Ovary (tissue), 7 donors: ENCODE measurements at regions not wholly inside any gene's neighbourhood (a gene's known extent, or its start where the extent isn't known, plus 50 kb on each side); places are given as distances from the start of the nearest gene placed in this dataset.

Experiments
- DNase-seq, 5 donors: peaks; one replicate each; pipeline ENCODE4 v3.0.0-alpha.2; 2019 to 2020
- H3K27ac ChIP-seq, 2 donors: fragments of 200-600 bp; one replicate each; pipeline versions ENCODE4 v1.5.1 to v1.8.0; 2019 to 2022
- H3K27me3 ChIP-seq: fragments of 200-600 bp; one replicate; pipeline ENCODE4 v1.8.0; 2022
- H3K36me3 ChIP-seq: fragments of 200-600 bp; sonication (generic); one replicate; pipeline ENCODE4 v1.5.1; 2019
- H3K4me1 ChIP-seq: one replicate; pipeline ENCODE4 v1.8.1; 2013; ENCODE audit warnings: mild to moderate bottlenecking, moderate library complexity; ENCODE audit not compliant: insufficient read depth
- H3K4me3 ChIP-seq: fragments of 200-600 bp; sonication (generic); one replicate; pipeline ENCODE4 v1.5.1; 2017
- H3K9me3 ChIP-seq, 2 donors: fragments of 200-600 bp in 1 of 2; sonication (generic) in 1 of 2; one replicate each; pipeline versions ENCODE4 v1.5.1 to v1.8.1; 2013 to 2019; ENCODE audit warnings: mild to moderate bottlenecking in 1 of 2, moderate library complexity in 1 of 2
- CTCF ChIP-seq, 3 donors: fragments of 450-650 bp in 2 of 3; fragments of 200-600 bp in 1 of 3; IDR thresholded peaks; one replicate each; pipeline versions ENCODE4 v1.5.1 to v1.8.0; 2016 to 2022; ENCODE audit warnings: antibody characterized with exemption in 3 of 3, mild to moderate bottlenecking in 1 of 3
- EP300 ChIP-seq: sonication (generic); formaldehyde crosslinking; IDR thresholded peaks from one replicate; pipeline ENCODE4 v1.6.1; 2017; ENCODE audit warnings: antibody characterized with exemption
- POLR2A ChIP-seq: fragments of 450-650 bp; IDR thresholded peaks from one replicate; pipeline ENCODE4 v1.6.1; 2017; ENCODE audit warnings: antibody characterized with exemption, mild to moderate bottlenecking, moderate library complexity
- WGBS, 3 donors: extraction: QIAGEN DNeasy Blood & Tissue Kit in 1 of 3; methylation state at CpG; one replicate each; pipeline versions ENCODE4 v1.1.5 to v1.1.7; 2013 to 2017; 5-methylcytosine and 5-hydroxymethylcytosine counted together
- intact Hi-C, 4 donors: fragments of 100-400 bp; cut with DNase I; formaldehyde crosslinking; loops; one replicate each; pipeline versions ENCODE4 v1.11.0 to v1.15.1; 2022 to 2023
- donor health status: DM: no; HTN: no; CAD: no; lungs with moderate emphysema.
- donor health status: DM: no; HTN: no; CAD: no.
- donor health status: Bipolar disorder and iron deficiency.
- donor health status: DM: no; HTN: no; CAD: no.
- donor health status: DM: yes; HTN: yes; CAD: no.

- no peaks in the 10 kb centered on the region for H3K9me3 ChIP-seq
- DNase-seq = no peak
- intact Hi-C loops = no loop called here
- H3K27ac ChIP-seq = no peak overlapping the region
- no peaks in the 10 kb centered on the region for H3K36me3 ChIP-seq
- H3K4me1 ChIP-seq = no peaks in the 10 kb centered on the region
- TF ChIP-seq EP300 = no peak
- TF ChIP-seq CTCF (IDR thresholded peaks at IDR 0.05) = no peak
- no peak for TF ChIP-seq POLR2A
- H3K4me3 ChIP-seq = no peak overlapping the region
- no peaks in the 10 kb centered on the region for H3K27me3 ChIP-seq
Measured at GRCh38 chr4:107220976-107221375, 184.9 kb upstream of the DKK2 start.

DNA sequence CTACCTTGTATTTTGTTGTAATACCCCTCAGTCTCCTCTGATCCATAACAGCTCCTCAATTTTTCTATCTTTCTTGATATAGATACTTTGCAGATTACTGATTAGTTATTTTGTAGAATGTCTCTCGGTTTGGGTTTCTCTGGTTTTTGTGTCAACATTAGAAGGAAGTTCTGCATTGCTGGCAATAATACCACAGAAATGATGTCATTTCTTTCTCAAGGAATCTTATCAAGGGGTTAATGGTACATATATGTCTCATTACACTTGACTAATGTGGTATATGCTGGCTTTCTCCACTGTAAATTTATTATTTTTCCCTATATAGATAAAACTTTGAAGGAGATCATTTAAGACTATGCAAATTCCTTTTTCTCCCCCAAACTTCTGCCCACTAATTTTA is 183.6 kb upstream of the DKK2 start:
- Histone ChIP-seq H3K27ac (no peak overlapping the region), H3K4me1 (no peaks in the 10 kb centered on the region), H3K27me3 (no peaks in the 10 kb centered on the region), H3K36me3 (no peaks in the 10 kb centered on the region), H3K4me3 (no peak overlapping the region), H3K9me3 (no peaks in the 10 kb centered on the region)
- WGBS, 3 donors = 53 to 78% (median 66%) methylated on average over 1 of the region's 1 CpG
- TF ChIP-seq POLR2A = no peak
- no peak for TF ChIP-seq CTCF (IDR thresholded peaks at IDR 0.05)
- no peak for TF ChIP-seq EP300
- intact Hi-C loops = no loop called here
- DNase-seq = no peak

DNA sequence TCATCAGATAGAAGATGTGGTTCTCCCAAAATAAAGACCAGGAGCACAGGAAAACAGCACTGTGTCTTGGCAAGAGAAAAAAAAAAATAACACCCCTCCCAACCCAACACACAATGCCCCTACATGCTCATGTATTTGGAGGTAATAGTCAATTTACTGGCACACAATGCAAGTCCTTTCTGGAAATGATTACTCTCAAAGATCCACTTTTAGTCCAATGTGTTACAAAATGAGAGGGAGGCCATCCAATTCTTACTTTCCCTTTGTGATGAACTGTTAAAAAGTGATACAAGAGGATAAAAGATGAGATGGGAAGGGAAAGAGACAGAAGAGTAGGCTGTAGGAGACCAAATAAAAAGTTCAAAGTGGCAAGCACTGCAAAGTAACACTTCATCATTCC is 180.3 kb upstream of the DKK2 start:
- no peak for DNase-seq
- Histone ChIP-seq H3K4me3 (no peak overlapping the region), H3K4me1 (no peaks in the 10 kb centered on the region), H3K9me3 (no peaks in the 10 kb centered on the region), H3K36me3 (no peaks in the 10 kb centered on the region), H3K27me3 (no peaks in the 10 kb centered on the region), H3K27ac (no peak overlapping the region)
- intact Hi-C loops = no loop called here
- TF ChIP-seq CTCF (IDR thresholded peaks at IDR 0.05) = no peak
- TF ChIP-seq POLR2A = no peak
- TF ChIP-seq EP300 = no peak

DNA sequence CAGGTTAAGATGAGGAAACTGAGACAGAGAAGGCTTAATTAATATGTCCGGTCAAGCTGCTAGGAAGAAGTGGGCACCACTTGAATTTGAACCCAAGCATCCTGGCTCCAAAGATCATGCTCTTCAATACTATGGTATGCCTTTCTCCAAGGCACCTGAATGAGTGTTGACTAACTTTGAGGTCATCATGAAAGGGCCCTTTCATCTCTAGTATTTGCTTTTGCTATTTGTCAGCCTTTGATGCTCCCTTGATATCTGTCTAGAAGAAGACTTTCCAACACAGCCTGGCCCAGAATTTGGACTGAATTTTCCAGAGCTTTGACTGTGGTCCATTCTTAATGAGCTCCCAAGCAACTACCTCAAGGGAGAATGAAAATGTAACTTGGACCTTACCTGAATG is 179.1 kb upstream of the DKK2 start:
- Histone ChIP-seq H3K27me3 (no peaks in the 10 kb centered on the region), H3K36me3 (no peaks in the 10 kb centered on the region), H3K27ac (no peak overlapping the region), H3K4me1 (no peaks in the 10 kb centered on the region), H3K9me3 (no peaks in the 10 kb centered on the region), H3K4me3 (no peak overlapping the region)
- 91 to 97% (median 94%) methylated on average over 1 of the region's 1 CpG for WGBS, 3 donors
- TF ChIP-seq POLR2A (no peak), EP300 (no peak), CTCF (IDR thresholded peaks at IDR 0.05) (no peak)
- no peak for DNase-seq
- intact Hi-C loops = no loop called here

DNA sequence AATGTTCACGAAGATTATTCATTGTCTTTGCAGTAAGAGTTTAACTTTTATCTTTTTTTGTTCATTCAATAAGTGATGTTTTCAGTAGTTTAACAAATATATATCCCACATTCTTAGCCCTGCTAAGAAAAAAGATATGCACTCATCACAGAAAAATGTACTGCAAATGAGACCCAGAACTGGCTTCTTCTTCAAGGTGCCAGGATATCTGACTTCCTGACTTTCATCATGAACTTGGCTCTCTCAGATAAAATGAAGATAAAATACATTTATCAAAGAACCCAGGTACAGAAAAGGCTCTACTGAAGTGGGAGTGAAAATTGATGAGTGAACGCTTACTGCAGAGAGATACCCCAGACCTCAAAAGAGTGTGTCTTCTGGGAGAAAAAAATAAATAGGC is 177.8 kb upstream of the DKK2 start:
- H3K4me1 ChIP-seq = no peaks in the 10 kb centered on the region
- H3K27me3 ChIP-seq = no peaks in the 10 kb centered on the region
- WGBS, 3 donors = 72 to 87% (median 76%) methylated on average over 2 of the region's 2 CpGs
- no peak for TF ChIP-seq EP300
- TF ChIP-seq POLR2A = no peak
- no peak for TF ChIP-seq CTCF (IDR thresholded peaks at IDR 0.05)
- no peaks in the 10 kb centered on the region for H3K36me3 ChIP-seq
- H3K4me3 ChIP-seq = no peak overlapping the region
- no peak overlapping the region for H3K27ac ChIP-seq
- no peaks in the 10 kb centered on the region for H3K9me3 ChIP-seq
- intact Hi-C loops = no loop called here
- DNase-seq = no peak
